Spleen (tissue), 11 donors: ENCODE measurements at regions not wholly inside any gene's neighbourhood (a gene's known extent, or its start where the extent isn't known, plus 50 kb on each side); places are given as distances from the start of the nearest gene placed in this dataset.
"Not testable (repeated sequence)": the region's sequence is repeated elsewhere in the genome, so short reads cannot be mapped to it uniquely, and the experiment has no call there.

Source experiments
- DNase-seq: peaks from one replicate; pipeline ENCODE4 v3.0.0-alpha.2; 2020
- H3K27ac ChIP-seq, 8 donors: fragments of 200-600 bp; sonication (generic) in 7 of 8; 1 replicate in 4 of 8; 2 replicates in 4 of 8; pipeline versions ENCODE4 v1.5.0 to v1.8.0; 2016 to 2021; ENCODE audit warnings: inconsistent platforms in 4 of 8, mild to moderate bottlenecking in 4 of 8, moderate library complexity in 1 of 8
- H3K27me3 ChIP-seq, 7 donors: fragments of 200-600 bp; sonication (generic) in 6 of 7; replicated peaks in 1 of 7; 1 replicate in 4 of 7; 2 replicates in 3 of 7; pipeline versions ENCODE4 v1.5.0 to v1.8.0; 2016 to 2021; ENCODE audit warnings: inconsistent platforms in 3 of 7, mild to moderate bottlenecking in 1 of 7
- H3K36me3 ChIP-seq, 6 donors: fragments of 200-600 bp; sonication (generic) in 5 of 6; 1 replicate in 4 of 6; 2 replicates in 2 of 6; pipeline versions ENCODE4 v1.5.0 to v1.8.0; 2016 to 2021; ENCODE audit warnings: inconsistent platforms in 2 of 6
- H3K4me1 ChIP-seq, 6 donors: fragments of 200-600 bp; sonication (generic) in 5 of 6; 1 replicate in 3 of 6; 2 replicates in 3 of 6; pipeline versions ENCODE4 v1.5.0 to v1.8.0; 2016 to 2021; ENCODE audit warnings: inconsistent platforms in 3 of 6
- H3K4me3 ChIP-seq, 8 donors: fragments of 200-600 bp; sonication (generic) in 7 of 8; 1 replicate in 4 of 8; 2 replicates in 4 of 8; pipeline versions ENCODE4 v1.5.0 to v1.8.0; 2016 to 2021; ENCODE audit warnings: inconsistent platforms in 4 of 8, mild to moderate bottlenecking in 4 of 8, moderate library complexity in 2 of 8
- H3K9me3 ChIP-seq, 8 donors: fragments of 200-600 bp; sonication (generic) in 7 of 8; 1 replicate in 4 of 8; 2 replicates in 4 of 8; pipeline versions ENCODE4 v1.5.0 to v1.8.0; 2016 to 2021; ENCODE audit warnings: inconsistent platforms in 4 of 8
- POLR2A ChIP-seq, 3 donors: fragments of 450-650 bp; IDR thresholded peaks; one replicate each; pipeline ENCODE4 v1.5.1; 2017; ENCODE audit warnings: antibody characterized with exemption in 3 of 3, mild to moderate bottlenecking in 1 of 3
- POLR2AphosphoS5 ChIP-seq, 3 donors: sonication (generic); formaldehyde crosslinking; IDR thresholded peaks; one replicate each; pipeline ENCODE4 v1.5.1; 2017; ENCODE audit warnings: antibody characterized with exemption in 3 of 3
- WGBS, 5 donors: extraction: QIAGEN DNeasy Blood & Tissue Kit in 3 of 5; methylation state at CpG; one replicate each; pipeline versions ENCODE4 v1.1.5 to v1.1.7; 2013 to 2018; 5-methylcytosine and 5-hydroxymethylcytosine counted together
- intact Hi-C: fragments of 100-400 bp; cut with DNase I; formaldehyde crosslinking; loops from one replicate; pipeline ENCODE4 v1.15.0; 2023; ENCODE audit warnings: low total_unique reads
- TF ChIP-seq, protein P1 (sequence below), 11 experiments: fragments of 200-600 bp in 7 of 11; fragments of 450-650 bp in 4 of 11; sonication (generic) in 4 of 11; IDR thresholded peaks in 8 of 11; conservative IDR thresholded peaks in 3 of 11; 1 replicate in 7 of 11; 2 replicates in 4 of 11; pipeline versions ENCODE4 v1.4.0 to v1.8.0; 2016 to 2021; ENCODE audit warnings: antibody characterized with exemption in 11 of 11, inconsistent platforms in 4 of 11, mild to moderate bottlenecking in 1 of 11
- donor health status: healthy with polysubstance abuse.
- donor health status: DM: no; HTN: no; CAD: no; lungs with moderate emphysema.
- donor health status: DM: no; HTN: no; CAD: no.
- donor health status: Bipolar disorder and iron deficiency.
- donor health status: healthy.
- donor health status: DM: no; HTN: no; CAD: no.
- donor health status: DM: yes; HTN: yes; CAD: no.

DNA sequence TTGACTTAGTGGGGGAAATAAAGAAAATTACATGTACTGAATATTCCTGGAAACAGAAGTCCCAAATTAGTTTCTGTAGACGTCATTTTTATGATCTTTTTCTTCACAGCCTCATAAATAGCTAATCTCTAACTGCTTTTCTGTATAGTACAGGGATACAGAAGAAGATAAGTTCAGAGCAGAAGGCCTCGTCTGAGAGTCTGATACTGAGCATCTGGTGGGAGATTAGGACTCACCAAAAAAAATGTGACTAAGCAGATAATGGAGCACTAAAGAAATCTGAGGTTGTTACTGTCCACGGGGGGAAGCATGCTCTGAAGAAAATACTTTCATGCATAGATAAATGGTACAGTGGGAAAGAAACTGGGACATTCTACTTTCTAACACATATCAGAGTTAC is 115.3 kb upstream of the TRPC5 start:
- H3K4me3 ChIP-seq, result no peak overlapping the region
- TF ChIP-seq, protein P1, sequence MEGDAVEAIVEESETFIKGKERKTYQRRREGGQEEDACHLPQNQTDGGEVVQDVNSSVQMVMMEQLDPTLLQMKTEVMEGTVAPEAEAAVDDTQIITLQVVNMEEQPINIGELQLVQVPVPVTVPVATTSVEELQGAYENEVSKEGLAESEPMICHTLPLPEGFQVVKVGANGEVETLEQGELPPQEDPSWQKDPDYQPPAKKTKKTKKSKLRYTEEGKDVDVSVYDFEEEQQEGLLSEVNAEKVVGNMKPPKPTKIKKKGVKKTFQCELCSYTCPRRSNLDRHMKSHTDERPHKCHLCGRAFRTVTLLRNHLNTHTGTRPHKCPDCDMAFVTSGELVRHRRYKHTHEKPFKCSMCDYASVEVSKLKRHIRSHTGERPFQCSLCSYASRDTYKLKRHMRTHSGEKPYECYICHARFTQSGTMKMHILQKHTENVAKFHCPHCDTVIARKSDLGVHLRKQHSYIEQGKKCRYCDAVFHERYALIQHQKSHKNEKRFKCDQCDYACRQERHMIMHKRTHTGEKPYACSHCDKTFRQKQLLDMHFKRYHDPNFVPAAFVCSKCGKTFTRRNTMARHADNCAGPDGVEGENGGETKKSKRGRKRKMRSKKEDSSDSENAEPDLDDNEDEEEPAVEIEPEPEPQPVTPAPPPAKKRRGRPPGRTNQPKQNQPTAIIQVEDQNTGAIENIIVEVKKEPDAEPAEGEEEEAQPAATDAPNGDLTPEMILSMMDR (IDR thresholded peaks at IDR 0.05 in 8 of 11, conservative IDR thresholded peaks at IDR 0.05 in 3 of 11), result no peak
- no peak for TF ChIP-seq POLR2A (IDR thresholded peaks at IDR 0.05)
- no peak for TF ChIP-seq POLR2AphosphoS5 (IDR thresholded peaks at IDR 0.05)
- no peak for DNase-seq

DNA sequence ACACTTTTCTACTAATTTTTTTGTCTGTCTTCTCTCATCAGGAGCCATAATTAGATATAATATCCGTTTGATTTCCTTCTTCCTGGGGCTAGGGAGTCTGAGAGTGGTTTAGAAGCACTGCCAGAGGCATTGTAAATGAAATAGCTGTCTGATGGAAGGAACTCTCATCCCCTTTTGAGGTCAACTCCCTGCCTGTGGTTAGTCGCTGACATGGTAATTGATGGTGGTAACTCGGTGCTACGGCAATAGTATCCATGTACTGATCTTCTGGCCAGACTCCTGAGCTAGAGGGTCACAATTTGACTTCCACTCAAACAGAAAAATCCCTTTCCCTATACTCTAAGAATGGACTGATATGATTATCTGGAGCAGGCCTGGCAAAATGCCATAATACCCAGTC is 108.1 kb upstream of the TRPC5 start:
- Histone ChIP-seq H3K9me3 (no peaks in the 10 kb centered on the region), H3K27me3 (no peaks in the 10 kb centered on the region), H3K27ac (no peak overlapping the region), H3K36me3 (no peaks in the 10 kb centered on the region), H3K4me3 (no peak overlapping the region), H3K4me1 (no peaks in the 10 kb centered on the region)
- DNase-seq, result no peak
- WGBS, 5 donors, result 41 to 63% (median 45%) methylated on average over 2 to 4 of the region's 4 CpGs
- intact Hi-C loops, result no loop called here
- TF ChIP-seq POLR2AphosphoS5 (IDR thresholded peaks at IDR 0.05) (no peak), POLR2A (IDR thresholded peaks at IDR 0.05) (no peak)
- TF ChIP-seq, protein P1 (IDR thresholded peaks at IDR 0.05 in 8 of 11, conservative IDR thresholded peaks at IDR 0.05 in 3 of 11), result no peak

More for the DNA sequence above, 115.3 kb upstream of the TRPC5 start:
- H3K27me3 ChIP-seq, result no peaks in the 10 kb centered on the region
- H3K4me1 ChIP-seq, result no peaks in the 10 kb centered on the region
- intact Hi-C loops, result no loop called here
- no peaks in the 10 kb centered on the region for H3K9me3 ChIP-seq
- 46 to 77% (median 62%) methylated on average over 3 of the region's 3 CpGs for WGBS, 5 donors
- H3K36me3 ChIP-seq, result no peaks in the 10 kb centered on the region
- H3K27ac ChIP-seq, result no peak overlapping the region

DNA sequence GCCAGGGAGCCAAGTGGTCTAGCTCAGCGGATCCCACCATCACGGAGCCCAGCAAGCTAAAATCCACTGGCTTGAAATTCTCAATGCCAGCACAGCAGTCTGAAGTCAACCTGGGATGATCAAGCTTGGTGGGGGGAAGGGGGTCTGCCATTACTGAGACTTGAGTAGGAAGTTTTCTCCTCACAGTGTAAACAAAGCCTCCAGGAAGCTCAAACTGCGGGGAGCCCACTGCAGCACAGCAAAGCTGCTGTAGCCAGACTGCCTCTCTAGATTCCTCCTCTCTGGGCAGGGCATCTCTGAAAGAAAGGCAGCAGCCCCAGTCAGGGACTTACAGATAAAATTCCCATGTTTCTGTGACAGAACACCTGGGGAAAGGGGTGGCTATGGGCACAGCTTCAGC is 98.8 kb upstream of the TRPC5 start:
- DNase-seq, H3K4me3 ChIP-seq, H3K27ac ChIP-seq, H3K27me3 ChIP-seq, H3K4me1 ChIP-seq, intact Hi-C loops, H3K9me3 ChIP-seq, H3K36me3 ChIP-seq: not testable (repeated sequence)
- WGBS, 5 donors, result 74 to 100% (median 85%) methylated on average over 2 to 3 of the region's 3 CpGs

- Histone ChIP-seq H3K4me3 (no peak overlapping the region), H3K27me3 (no peaks in the 10 kb centered on the region), H3K36me3 (no peaks in the 10 kb centered on the region), H3K27ac (no peak overlapping the region), H3K4me1 (no peaks in the 10 kb centered on the region), H3K9me3 (no peaks in the 10 kb centered on the region)
- no peak for TF ChIP-seq POLR2A (IDR thresholded peaks at IDR 0.05)
- no peak for TF ChIP-seq POLR2AphosphoS5 (IDR thresholded peaks at IDR 0.05)
- no peak for DNase-seq
- WGBS, 5 donors, result 80 to 89% (median 85%) methylated on average over 2 of the region's 2 CpGs; no CpG with 5 or more reads in 1 of the 5 donors
- intact Hi-C loops, result no loop called here
Measured at GRCh38 chrX:112164420-112164819, 81.8 kb upstream of the TRPC5 start.

GRCh38 chrX:112163906-112164305 is 81.3 kb upstream of the TRPC5 start:
- no peaks in the 10 kb centered on the region for H3K9me3 ChIP-seq
- no peak for DNase-seq
- no peaks in the 10 kb centered on the region for H3K27me3 ChIP-seq
- TF ChIP-seq, protein P1 (IDR thresholded peaks at IDR 0.05 in 8 of 11, conservative IDR thresholded peaks at IDR 0.05 in 3 of 11), result no peak
- TF ChIP-seq POLR2A (IDR thresholded peaks at IDR 0.05) (no peak), POLR2AphosphoS5 (IDR thresholded peaks at IDR 0.05) (no peak)
- no peaks in the 10 kb centered on the region for H3K36me3 ChIP-seq
- 43 to 69% (median 50%) methylated on average over 1 to 3 of the region's 3 CpGs for WGBS, 5 donors
- H3K4me3 ChIP-seq, result no peak overlapping the region
- H3K4me1 ChIP-seq, result no peaks in the 10 kb centered on the region
- no peak overlapping the region for H3K27ac ChIP-seq
- intact Hi-C loops, result no loop called here
